ENCODE measurements at regions not wholly inside any gene's neighbourhood (a gene's known extent, or its start where the extent isn't known, plus 50 kb on each side); places are given as distances from the start of the nearest gene placed in this dataset.

GRCh38 chr11:88405853-88406252 lies 68.3 kb upstream of the CTSC start (continued):
- no peak for TF ChIP-seq REST (IDR thresholded peaks at IDR 0.05; ENCODE audit: low read depth)
- no peak for TF ChIP-seq SRF (IDR thresholded peaks at IDR 0.05; ENCODE audit: low read depth)
- no peak for TF ChIP-seq TCF7L2 (IDR thresholded peaks at IDR 0.05; ENCODE audit: borderline replicate concordance, extremely low read depth, insufficient read depth, insufficient read length)

- no peak for DNase-seq (ENCODE audit: low read depth, low spot score)
- ChIA-PET CTCF (no interaction called here), POLR2A (no interaction called here)
- TF ChIP-seq EZH2phosphoT487 (IDR thresholded peaks at IDR 0.05; ENCODE audit: borderline replicate concordance) (no peak), CTCF (IDR thresholded peaks at IDR 0.05 in 2 of 3, conservative IDR thresholded peaks at IDR 0.05 in 1 of 3; ENCODE audit: borderline replicate concordance in 1 of 3, insufficient read depth in 1 of 3, low read depth in 2 of 3, low read length in 2 of 3) (no peak), REST (IDR thresholded peaks at IDR 0.05; ENCODE audit: low read depth) (no peak), YY1 (IDR thresholded peaks at IDR 0.05; ENCODE audit: extremely low read depth, insufficient replicate concordance, low read depth, low read length) (no peak), POLR2A (IDR thresholded peaks at IDR 0.05; ENCODE audit: borderline replicate concordance, extremely low read depth, insufficient read depth, insufficient read length) (no peak), ATF3 (IDR thresholded peaks at IDR 0.05) (no peak), ZNF274 (IDR thresholded peaks at IDR 0.05; ENCODE audit: low read depth, low read length) (no peak), JUND (IDR thresholded peaks at IDR 0.05) (no peak), EZH2 (IDR thresholded peaks at IDR 0.05) (no peak), MAX (IDR thresholded peaks at IDR 0.05) (no peak), CBX3 (IDR thresholded peaks at IDR 0.05; ENCODE audit: low read depth) (no peak), ELF1 (IDR thresholded peaks at IDR 0.05; ENCODE audit: borderline replicate concordance, low read depth) (no peak), CEBPB (IDR thresholded peaks at IDR 0.05; ENCODE audit: low read depth) (no peak)
Observed at GRCh38 chr11:88404932-88405710, 67.6 kb upstream of the CTSC start.

More at GRCh38 chr11:88404932-88405710, 67.6 kb upstream of the CTSC start:
- no TSS peak for BruUV-seq (replicated peaks)
- no peak overlapping the region for H3K4me2 ChIP-seq (ENCODE audit: low read length)
- peaks cover 0 to 6% of the 10 kb centered on the region in 2 experiments; a peak in 3 of 4 replicates for H3K4me1 ChIP-seq (ENCODE audit: control insufficient read depth in 1 of 2, insufficient read depth in 2 of 2, low read length in 2 of 2)
- RAD21 ChIA-PET (ENCODE audit: low non-redundant PET in 1 of 2, low total read pairs in 2 of 2, uncharacterized antibody in 2 of 2, unreplicated experiment in 2 of 2), result no interaction called here
- no peaks in the 10 kb centered on the region for H3K36me3 ChIP-seq (ENCODE audit: control insufficient read depth in 1 of 2, insufficient read depth in 2 of 2, low read length in 2 of 2)
- ATAC-seq, result no peak
- H3K27me3 ChIP-seq (ENCODE audit: insufficient read depth, low read length), result no peaks in the 10 kb centered on the region
- no peaks in the 10 kb centered on the region for H3K79me2 ChIP-seq (ENCODE audit: insufficient read depth, low read length)
- H3K9me2 ChIP-seq (ENCODE audit: insufficient read depth), result no peaks in the 10 kb centered on the region
- H3K9ac ChIP-seq (ENCODE audit: low read length), result no peak overlapping the region
- no peaks in the 10 kb centered on the region for H4K20me1 ChIP-seq (ENCODE audit: insufficient read depth)
- H2AFZ ChIP-seq (ENCODE audit: low read depth, low read length, poor library complexity, severe bottlenecking), result no peak overlapping the region
- H3K4me3 ChIP-seq (replicated peaks in 1 of 2; ENCODE audit: low read depth in 1 of 2, low read length in 2 of 2), result no peak overlapping the region
- H3K9me3 ChIP-seq (ENCODE audit: control insufficient read depth in 1 of 2, insufficient read depth in 1 of 2, low read depth in 1 of 2, low read length in 2 of 2), result no peaks in the 10 kb centered on the region
- H3K27ac ChIP-seq (ENCODE audit: low read depth, low read length), result no peak overlapping the region
- intact Hi-C loops (cut with micrococcal nuclease), result no loop called here

Measured in HCT116 (cell line).